ACHN (cell line): ENCODE measurements at regions not wholly inside any gene's neighbourhood (a gene's known extent, or its start where the extent isn't known, plus 50 kb on each side); places are given as distances from the start of the nearest gene placed in this dataset.

Experiments used
- DNase-seq: peaks from one replicate; pipeline ENCODE4 v3.0.0-alpha.2; 2015
- in situ Hi-C: cut with HindIII; loops from 2 replicates; pipeline ENCODE4 v1.10.0; 2017; ENCODE audit warnings: low sequenced_read_pairs, low pct_ligation_motif_present, low pct_unique_long_range_greater_than_20kb

- in situ Hi-C loops = no loop called here
- no peak for DNase-seq
These were observed 72.0 kb upstream of the ODC1 start for GRCh38 chr2:10520154-10520553.

- DNase-seq = no peak
- in situ Hi-C loops = no loop called here
These were observed 71.2 kb upstream of the ODC1 start for GRCh38 chr2:10519394-10519740.

- in situ Hi-C loops = no loop called here
- DNase-seq = no peak
These were observed 70.6 kb upstream of the ODC1 start for GRCh38 chr2:10518470-10519393.

- DNase-seq = no peak
- in situ Hi-C loops = no loop called here
These were observed 69.4 kb upstream of the ODC1 start for GRCh38 chr2:10517351-10518043.

- in situ Hi-C loops = no loop called here
- no peak for DNase-seq
These were observed 67.8 kb upstream of the ODC1 start for GRCh38 chr2:10515887-10516286.

- in situ Hi-C loops = no loop called here
- peak; percentile 83 for DNase-seq
These were observed 66.6 kb upstream of the ODC1 start for GRCh38 chr2:10514743-10515142.

- no peak for DNase-seq
- in situ Hi-C loops = no loop called here
These were observed 66.1 kb upstream of the ODC1 start for GRCh38 chr2:10514273-10514672.

GRCh38 chr2:10513201-10513600 lies 65.1 kb upstream of the ODC1 start:
- no peak for DNase-seq
- in situ Hi-C loops = no loop called here

GRCh38 chr2:10508038-10508437 lies 59.9 kb upstream of the ODC1 start:
- in situ Hi-C loops = no loop called here
- no peak for DNase-seq

GRCh38 chr2:10507106-10507505 lies 59.0 kb upstream of the ODC1 start:
- DNase-seq = no peak
- in situ Hi-C loops = no loop called here

- DNase-seq = no peak
- in situ Hi-C loops = no loop called here
These were observed 57.1 kb upstream of the ODC1 start for GRCh38 chr2:10504994-10505820.

- in situ Hi-C loops = no loop called here
- no peak for DNase-seq
These were observed 56.4 kb upstream of the ODC1 start for GRCh38 chr2:10504370-10504993.

GRCh38 chr2:10502803-10503107 lies 54.6 kb upstream of the ODC1 start:
- DNase-seq = no peak
- in situ Hi-C loops = no loop called here

GRCh38 chr2:10501980-10502802 lies 54.1 kb upstream of the ODC1 start:
- in situ Hi-C loops = no loop called here
- DNase-seq = no peak

- in situ Hi-C loops = no loop called here
- DNase-seq = no peak
These were observed 53.4 kb upstream of the ODC1 start for GRCh38 chr2:10501451-10501961.

GRCh38 chr2:10500601-10501361 lies 52.7 kb upstream of the ODC1 start:
- in situ Hi-C loops = no loop called here
- DNase-seq = no peak

- in situ Hi-C loops = no loop called here
- DNase-seq = no peak
These were observed 51.9 kb upstream of the ODC1 start for GRCh38 chr2:10499911-10500521.
